Eye (tissue), 1 donor: ENCODE measurements at regions not wholly inside any gene's neighbourhood (a gene's known extent, or its start where the extent isn't known, plus 50 kb on each side); places are given as distances from the start of the nearest gene placed in this dataset.

Experiments used
- DNase-seq: peaks from one replicate; pipeline ENCODE4 v3.0.0-alpha.2; 2015

- no peak for DNase-seq
These were observed 121.2 kb upstream of the PLEKHG7 start for GRCh38 chr12:92581604-92582003.

- DNase-seq: no peak
These were observed 127.7 kb upstream of the PLEKHG7 start for GRCh38 chr12:92574911-92575570.

- DNase-seq: no peak
These were observed 128.6 kb upstream of the PLEKHG7 start for GRCh38 chr12:92574051-92574783.

- DNase-seq: no peak
These were observed 129.7 kb upstream of the PLEKHG7 start for GRCh38 chr12:92573104-92573503.

- no peak for DNase-seq
These were observed 130.8 kb upstream of the PLEKHG7 start for GRCh38 chr12:92571844-92572543.

- DNase-seq: no peak
These were observed 131.6 kb upstream of the PLEKHG7 start for GRCh38 chr12:92571169-92571568.

- DNase-seq: peak; percentile 97
These were observed 132.6 kb upstream of the PLEKHG7 start for GRCh38 chr12:92570056-92570753.

GRCh38 chr12:92568691-92569090 is 134.1 kb upstream of the PLEKHG7 start:
- DNase-seq: no peak

- no peak for DNase-seq
These were observed 136.3 kb upstream of the PLEKHG7 start for GRCh38 chr12:92566448-92567019.

- no peak for DNase-seq
These were observed 139.0 kb upstream of the PLEKHG7 start for GRCh38 chr12:92563819-92564218.

GRCh38 chr12:92562063-92562734 is 140.6 kb upstream of the PLEKHG7 start:
- no peak for DNase-seq

GRCh38 chr12:92561543-92561899 is 141.3 kb upstream of the PLEKHG7 start:
- peak; percentile 31 for DNase-seq

GRCh38 chr12:92560713-92561542 is 141.9 kb upstream of the PLEKHG7 start:
- DNase-seq: no peak

GRCh38 chr12:92558806-92559205 is 144.0 kb upstream of the PLEKHG7 start:
- DNase-seq: no peak

- DNase-seq: no peak
These were observed 144.5 kb upstream of the PLEKHG7 start for GRCh38 chr12:92558215-92558773.

- no peak for DNase-seq
These were observed 145.4 kb upstream of the PLEKHG7 start for GRCh38 chr12:92557422-92557724.

- DNase-seq: no peak
These were observed 146.0 kb upstream of the PLEKHG7 start for GRCh38 chr12:92556637-92557421.

GRCh38 chr12:92556141-92556540 is 146.6 kb upstream of the PLEKHG7 start:
- DNase-seq: no peak

- DNase-seq: no peak
These were observed 148.4 kb upstream of the PLEKHG7 start for GRCh38 chr12:92554158-92555073.
